ENCODE measurements at regions not wholly inside any gene's neighbourhood (a gene's known extent, or its start where the extent isn't known, plus 50 kb on each side); places are given as distances from the start of the nearest gene placed in this dataset.
"Not testable (repeated sequence)": the region's sequence is repeated elsewhere in the genome, so short reads cannot be mapped to it uniquely, and the experiment has no call there.

DNA sequence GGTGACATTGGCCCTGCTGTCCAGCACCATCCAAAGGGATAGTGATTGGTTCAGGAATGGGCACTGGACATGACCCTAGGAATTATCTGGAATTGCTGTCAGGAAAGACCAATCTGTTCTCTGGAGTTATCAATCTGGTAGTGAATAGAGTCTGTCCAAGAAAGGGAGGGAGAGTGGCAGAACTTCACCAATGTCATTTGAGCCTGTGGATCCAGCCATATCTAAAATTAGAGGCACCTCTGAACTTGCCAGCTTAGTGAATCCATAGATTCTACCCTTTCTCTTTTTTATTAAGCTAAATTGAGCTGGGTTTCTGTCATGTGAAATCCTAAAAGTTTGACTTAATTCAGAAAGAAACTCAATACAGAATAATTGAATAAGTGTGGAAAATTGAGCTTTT, 93.9 kb downstream of the NKX2-1 start:
- CTCF ChIA-PET = no interaction called here
- TF ChIP-seq, protein P1, sequence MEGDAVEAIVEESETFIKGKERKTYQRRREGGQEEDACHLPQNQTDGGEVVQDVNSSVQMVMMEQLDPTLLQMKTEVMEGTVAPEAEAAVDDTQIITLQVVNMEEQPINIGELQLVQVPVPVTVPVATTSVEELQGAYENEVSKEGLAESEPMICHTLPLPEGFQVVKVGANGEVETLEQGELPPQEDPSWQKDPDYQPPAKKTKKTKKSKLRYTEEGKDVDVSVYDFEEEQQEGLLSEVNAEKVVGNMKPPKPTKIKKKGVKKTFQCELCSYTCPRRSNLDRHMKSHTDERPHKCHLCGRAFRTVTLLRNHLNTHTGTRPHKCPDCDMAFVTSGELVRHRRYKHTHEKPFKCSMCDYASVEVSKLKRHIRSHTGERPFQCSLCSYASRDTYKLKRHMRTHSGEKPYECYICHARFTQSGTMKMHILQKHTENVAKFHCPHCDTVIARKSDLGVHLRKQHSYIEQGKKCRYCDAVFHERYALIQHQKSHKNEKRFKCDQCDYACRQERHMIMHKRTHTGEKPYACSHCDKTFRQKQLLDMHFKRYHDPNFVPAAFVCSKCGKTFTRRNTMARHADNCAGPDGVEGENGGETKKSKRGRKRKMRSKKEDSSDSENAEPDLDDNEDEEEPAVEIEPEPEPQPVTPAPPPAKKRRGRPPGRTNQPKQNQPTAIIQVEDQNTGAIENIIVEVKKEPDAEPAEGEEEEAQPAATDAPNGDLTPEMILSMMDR (IDR thresholded peaks at IDR 0.05; ENCODE audit: insufficient read depth, low read length, missing control alignments) = no peak
- no peak for DNase-seq (ENCODE audit: low read depth, low spot score)

DNA sequence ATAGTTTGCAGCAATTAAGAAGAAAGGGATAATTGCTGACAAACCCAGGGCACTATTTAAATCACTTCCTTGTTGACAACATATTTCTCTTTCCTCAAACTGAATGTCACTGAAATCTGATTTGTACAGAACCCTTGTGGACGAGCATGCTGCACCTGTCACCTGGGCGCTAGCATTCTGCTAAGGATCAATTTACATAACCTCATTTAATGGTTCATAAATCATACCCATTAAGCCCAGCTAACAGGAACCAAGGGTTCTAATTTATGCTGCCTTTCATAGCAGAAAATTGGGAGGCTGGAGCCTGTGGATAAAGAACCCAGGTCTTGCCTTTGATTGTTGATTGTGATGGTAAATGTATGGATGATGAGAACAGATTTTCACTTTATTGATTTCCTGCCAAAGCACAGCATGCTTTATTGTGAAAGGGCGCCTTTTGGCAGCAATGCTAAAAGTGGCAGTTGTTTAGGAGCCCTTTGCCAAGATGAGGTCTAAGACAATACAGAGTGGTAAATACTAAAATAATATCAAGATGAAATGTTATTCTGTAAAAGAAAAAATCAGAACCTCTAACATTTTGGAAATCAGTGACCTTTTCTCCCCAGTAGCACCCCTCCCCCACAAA, 95.4 kb downstream of the NKX2-1 start:
- no peak overlapping the region for H3K4me3 ChIP-seq (ENCODE audit: low read depth, low read length)
- no peak for DNase-seq (ENCODE audit: low read depth, low spot score)
- CTCF ChIA-PET = no interaction called here
- POLR2A ChIA-PET = no interaction called here
- TF ChIP-seq, protein P1 (IDR thresholded peaks at IDR 0.05; ENCODE audit: insufficient read depth, low read length, missing control alignments) = no peak

More for the DNA sequence above, 93.9 kb downstream of the NKX2-1 start:
- POLR2A ChIA-PET = no interaction called here
- no peak overlapping the region for H3K4me3 ChIP-seq (ENCODE audit: low read depth, low read length)

DNA sequence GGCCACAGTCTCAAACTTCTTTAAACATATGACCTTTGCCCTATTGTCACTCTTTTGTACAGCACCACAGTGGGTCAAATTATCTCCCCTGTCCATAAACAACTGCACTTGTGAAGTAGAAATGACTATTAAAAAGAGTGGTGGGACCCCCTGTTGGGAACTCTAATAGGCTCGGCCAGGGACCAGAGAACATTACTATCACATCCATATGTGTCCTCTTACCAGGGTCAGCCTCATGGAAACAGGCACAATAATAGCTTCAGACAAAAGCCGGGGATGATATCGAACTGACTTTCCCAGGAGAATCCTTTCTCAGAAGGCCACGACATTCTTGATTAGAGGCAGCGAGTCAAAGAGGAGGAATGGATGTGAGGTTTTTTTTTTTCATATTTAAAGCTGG, 96.6 kb downstream of the NKX2-1 start:
- CTCF ChIA-PET = no interaction called here
- POLR2A ChIA-PET = no interaction called here
- TF ChIP-seq, protein P1 (IDR thresholded peaks at IDR 0.05; ENCODE audit: insufficient read depth, low read length, missing control alignments) = no peak
- no peak overlapping the region for H3K4me3 ChIP-seq (ENCODE audit: low read depth, low read length)
- DNase-seq (ENCODE audit: low read depth, low spot score) = no peak

DNA sequence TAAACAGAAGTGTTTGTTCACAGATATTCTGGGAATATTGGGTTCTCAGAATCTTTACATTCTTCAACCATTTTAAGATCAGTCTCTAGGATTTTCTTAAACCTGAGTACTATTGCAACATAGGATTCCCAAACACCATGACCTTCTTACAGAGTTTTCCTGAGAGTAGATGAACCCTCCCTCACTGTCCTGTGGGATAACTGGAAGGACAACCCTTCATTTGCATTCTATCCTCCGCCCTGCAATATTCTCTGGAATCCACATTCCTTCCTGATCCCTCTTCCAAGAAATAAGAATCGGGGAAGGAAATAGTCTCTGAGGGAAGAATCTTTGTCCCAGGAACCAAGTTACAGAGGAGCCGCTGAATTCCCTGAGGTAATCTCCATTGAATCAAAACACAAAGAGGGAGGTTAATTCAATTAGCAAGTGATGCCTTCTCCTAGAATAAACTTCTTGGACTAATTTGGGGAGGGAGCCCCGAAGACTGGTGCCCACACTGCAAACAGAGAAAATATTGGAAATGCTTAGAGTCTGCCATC, 99.8 kb upstream of the MBIP start:
- CTCF ChIA-PET = no interaction called here
- no peak overlapping the region for H3K4me3 ChIP-seq (ENCODE audit: low read depth, low read length)
- DNase-seq (ENCODE audit: low read depth, low spot score) = no peak
- POLR2A ChIA-PET = no interaction called here
- TF ChIP-seq, protein P1 (IDR thresholded peaks at IDR 0.05; ENCODE audit: insufficient read depth, low read length, missing control alignments) = no peak

DNA sequence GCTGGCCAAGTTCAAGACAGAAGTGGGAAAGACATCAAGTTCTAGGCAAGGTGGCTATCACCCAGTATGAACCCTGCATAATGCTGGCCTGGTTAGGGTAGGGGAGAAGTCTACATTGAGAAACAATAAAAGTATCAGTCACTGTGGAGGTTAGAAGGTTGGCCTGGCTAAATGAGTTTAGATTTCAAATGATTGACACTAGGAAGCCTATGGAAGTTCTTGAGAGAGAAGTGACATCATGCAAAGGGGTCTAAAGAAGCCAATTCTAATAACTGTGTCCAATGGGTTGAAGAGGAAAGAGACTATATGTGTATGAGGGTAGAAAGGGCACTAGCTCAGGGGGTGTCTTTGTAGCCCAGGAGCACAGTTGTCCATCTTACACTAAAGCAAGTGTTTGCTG, 98.5 kb upstream of the MBIP start:
- no peak for DNase-seq (ENCODE audit: low read depth, low spot score)
- ChIA-PET POLR2A (no interaction called here), CTCF (no interaction called here)
- TF ChIP-seq, protein P1 (IDR thresholded peaks at IDR 0.05; ENCODE audit: insufficient read depth, low read length, missing control alignments) = no peak
- H3K4me3 ChIP-seq (ENCODE audit: low read depth, low read length) = no peak overlapping the region

DNA sequence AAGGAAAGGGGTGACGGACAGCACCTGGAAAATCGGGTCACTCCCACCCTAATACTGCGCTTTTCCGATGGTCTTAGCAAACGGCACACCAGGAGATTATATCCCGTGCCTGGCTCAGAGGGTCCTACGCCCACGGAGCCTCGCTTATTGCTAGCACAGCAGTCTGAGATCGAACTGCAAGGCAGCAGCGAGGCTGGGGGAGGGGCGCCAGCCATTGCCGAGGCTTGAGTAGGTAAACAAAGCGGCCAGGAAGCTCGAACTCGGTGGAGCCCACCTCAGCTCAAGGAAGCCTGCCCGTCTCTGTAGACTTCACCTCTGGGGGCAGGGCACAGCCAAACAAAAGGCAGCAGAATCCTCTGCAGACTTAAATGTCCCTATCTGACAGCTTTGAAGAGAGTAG, 91.5 kb upstream of the MBIP start:
- CTCF ChIA-PET; DNase-seq (ENCODE audit: low read depth, low spot score); H3K4me3 ChIP-seq (ENCODE audit: low read depth, low read length); POLR2A ChIA-PET: not testable (repeated sequence)

DNA sequence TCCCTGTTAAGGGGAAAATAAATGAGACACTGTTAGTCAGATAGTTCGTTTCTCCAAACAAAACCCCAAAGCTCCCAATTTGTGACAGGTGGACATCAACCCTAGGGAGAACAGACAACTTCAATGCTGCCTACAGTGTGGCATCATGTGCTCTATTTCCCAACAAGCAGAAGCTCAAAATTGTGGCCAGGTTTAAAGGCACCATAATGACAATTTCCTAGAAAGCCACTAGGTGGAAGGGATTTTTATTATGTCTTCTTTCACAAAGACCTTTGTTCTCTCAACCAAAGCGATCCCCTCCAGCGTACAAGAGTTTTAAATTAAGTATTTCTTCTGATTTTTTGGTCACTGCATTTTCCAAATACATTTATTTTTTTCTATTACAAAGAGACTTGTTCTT, 88.0 kb upstream of the MBIP start:
- ChIA-PET POLR2A (no interaction called here), CTCF (no interaction called here)
- no peak for DNase-seq (ENCODE audit: low read depth, low spot score)

More for the DNA sequence above, 88.0 kb upstream of the MBIP start:
- H3K4me3 ChIP-seq (ENCODE audit: low read depth, low read length) = no peak overlapping the region
- TF ChIP-seq, protein P1 (IDR thresholded peaks at IDR 0.05; ENCODE audit: insufficient read depth, low read length, missing control alignments) = no peak
